ENCODE measurements at regions not wholly inside any gene's neighbourhood (a gene's known extent, or its start where the extent isn't known, plus 50 kb on each side); places are given as distances from the start of the nearest gene placed in this dataset.

DNA sequence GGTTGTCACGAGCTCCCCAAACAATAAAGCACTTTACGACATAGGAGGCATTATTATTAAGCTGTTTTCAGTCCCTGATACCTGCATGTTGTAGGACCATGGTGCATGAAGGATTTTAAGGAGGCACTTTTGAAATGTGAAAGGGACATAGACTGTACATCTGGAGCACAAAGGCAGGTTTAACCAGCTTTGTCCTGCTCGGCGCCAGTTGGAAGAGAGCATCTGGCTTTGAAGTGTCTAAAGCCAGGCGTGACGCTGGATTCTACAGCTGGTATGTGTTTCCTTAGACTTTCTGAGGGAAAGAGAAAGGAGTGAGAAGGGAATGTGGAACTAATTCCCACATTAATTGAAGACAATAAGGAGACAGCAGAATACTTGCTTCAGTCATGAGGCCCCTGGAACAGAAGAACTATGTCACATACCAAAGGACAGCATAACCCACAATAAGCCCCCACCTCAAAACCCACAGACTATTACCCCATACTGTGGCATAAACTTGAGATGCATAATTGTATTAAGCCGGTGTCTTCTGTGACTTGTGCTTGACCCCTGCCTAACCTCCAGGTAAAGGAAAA, 381.0 kb upstream of the MEX3C start:
- TF ChIP-seq, protein P1, sequence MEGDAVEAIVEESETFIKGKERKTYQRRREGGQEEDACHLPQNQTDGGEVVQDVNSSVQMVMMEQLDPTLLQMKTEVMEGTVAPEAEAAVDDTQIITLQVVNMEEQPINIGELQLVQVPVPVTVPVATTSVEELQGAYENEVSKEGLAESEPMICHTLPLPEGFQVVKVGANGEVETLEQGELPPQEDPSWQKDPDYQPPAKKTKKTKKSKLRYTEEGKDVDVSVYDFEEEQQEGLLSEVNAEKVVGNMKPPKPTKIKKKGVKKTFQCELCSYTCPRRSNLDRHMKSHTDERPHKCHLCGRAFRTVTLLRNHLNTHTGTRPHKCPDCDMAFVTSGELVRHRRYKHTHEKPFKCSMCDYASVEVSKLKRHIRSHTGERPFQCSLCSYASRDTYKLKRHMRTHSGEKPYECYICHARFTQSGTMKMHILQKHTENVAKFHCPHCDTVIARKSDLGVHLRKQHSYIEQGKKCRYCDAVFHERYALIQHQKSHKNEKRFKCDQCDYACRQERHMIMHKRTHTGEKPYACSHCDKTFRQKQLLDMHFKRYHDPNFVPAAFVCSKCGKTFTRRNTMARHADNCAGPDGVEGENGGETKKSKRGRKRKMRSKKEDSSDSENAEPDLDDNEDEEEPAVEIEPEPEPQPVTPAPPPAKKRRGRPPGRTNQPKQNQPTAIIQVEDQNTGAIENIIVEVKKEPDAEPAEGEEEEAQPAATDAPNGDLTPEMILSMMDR (conservative IDR thresholded peaks at IDR 0.05; ENCODE audit: low read depth, low read length): no peak
- no peak overlapping the region for H3K4me3 ChIP-seq (ENCODE audit: low read depth, low read length)
- no peak for DNase-seq (ENCODE audit: low read depth)

DNA sequence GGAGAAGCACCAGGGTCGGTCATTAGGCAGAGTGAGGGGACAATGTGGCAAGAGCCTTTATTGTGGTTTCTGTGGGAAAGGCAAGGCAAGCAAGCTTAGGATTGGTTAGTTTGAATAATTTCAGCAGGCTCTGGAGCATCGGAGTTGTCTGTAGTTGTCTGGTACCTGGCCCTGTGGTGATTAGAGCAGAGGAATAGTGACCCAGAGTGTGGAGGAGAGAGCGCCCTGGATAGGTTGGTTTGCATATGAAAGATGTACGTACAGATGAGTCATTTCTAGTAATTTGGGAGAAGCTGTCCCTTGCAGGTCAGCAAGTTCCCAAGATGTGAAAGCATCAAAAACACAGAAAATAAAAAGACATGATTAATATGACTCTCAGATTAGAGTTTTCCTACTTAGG, 383.1 kb upstream of the MEX3C start:
- no peak overlapping the region for H3K4me3 ChIP-seq (ENCODE audit: low read depth, low read length)
- TF ChIP-seq, protein P1 (conservative IDR thresholded peaks at IDR 0.05; ENCODE audit: low read depth, low read length): no peak
- no peak for DNase-seq (ENCODE audit: low read depth)

DNA sequence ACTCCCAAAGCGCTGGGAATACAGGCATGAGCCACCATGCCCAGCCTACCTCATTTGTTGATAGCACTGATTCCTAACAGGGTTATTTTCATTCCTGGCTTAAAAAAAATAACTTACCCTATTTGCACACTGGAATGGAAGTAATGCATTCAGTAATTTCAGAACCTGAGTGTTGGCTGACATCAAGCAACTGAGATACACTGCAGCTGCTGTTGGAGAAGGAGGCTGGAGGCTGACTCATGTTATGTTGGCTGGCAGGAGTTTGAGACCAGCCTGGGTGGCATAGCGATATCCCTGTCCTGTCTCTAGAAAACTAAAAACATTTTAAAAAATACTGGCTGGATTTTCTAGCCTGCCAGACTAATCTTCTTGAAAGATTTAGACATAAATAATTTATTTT, 385.1 kb upstream of the MEX3C start:
- TF ChIP-seq, protein P1 (conservative IDR thresholded peaks at IDR 0.05; ENCODE audit: low read depth, low read length): no peak
- DNase-seq (ENCODE audit: low read depth): no peak
- no peak overlapping the region for H3K4me3 ChIP-seq (ENCODE audit: low read depth, low read length)

DNA sequence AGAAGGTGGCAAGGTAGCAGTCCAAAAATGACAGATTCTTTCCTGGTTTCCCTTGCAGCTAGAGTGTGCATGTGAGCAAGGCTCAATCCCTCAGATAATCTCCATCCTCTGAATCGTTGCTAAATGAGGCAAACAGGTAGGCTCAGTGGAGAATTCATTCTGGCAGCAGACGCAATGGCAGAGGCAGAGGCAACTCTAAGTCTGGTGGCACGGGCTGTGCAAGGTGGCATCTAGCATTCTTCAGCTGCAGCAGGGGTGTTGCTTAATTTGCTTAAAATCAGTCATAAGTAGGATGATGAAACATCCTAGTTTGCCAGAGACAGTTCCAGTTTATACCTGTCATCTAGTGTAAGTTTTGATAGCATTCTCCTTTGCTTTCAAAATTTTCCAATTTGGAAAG, 391.1 kb upstream of the MEX3C start:
- TF ChIP-seq, protein P1 (conservative IDR thresholded peaks at IDR 0.05; ENCODE audit: low read depth, low read length): no peak
- DNase-seq (ENCODE audit: low read depth): no peak
- no peak overlapping the region for H3K4me3 ChIP-seq (ENCODE audit: low read depth, low read length)

DNA sequence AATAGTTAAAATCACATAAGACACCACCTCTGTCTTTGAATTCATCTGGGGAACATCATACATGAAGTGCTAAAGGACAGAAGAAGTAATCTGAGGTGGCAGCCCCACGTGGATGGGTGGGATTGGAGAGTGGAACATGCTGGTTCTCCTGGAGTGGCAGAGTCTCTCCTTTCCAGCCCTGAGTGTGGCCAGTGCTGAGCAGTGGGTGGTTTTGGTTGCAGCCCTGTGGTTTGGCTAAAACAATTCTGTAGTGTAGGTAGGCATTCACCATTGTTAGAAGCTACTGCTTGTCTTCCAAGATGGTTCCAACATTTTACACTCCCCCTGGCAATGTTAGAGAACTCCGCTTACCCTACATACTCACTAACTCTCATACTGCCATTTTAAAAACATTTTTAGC, 396.4 kb upstream of the MEX3C start:
- H3K4me3 ChIP-seq (ENCODE audit: low read depth, low read length): no peak overlapping the region
- TF ChIP-seq, protein P1 (conservative IDR thresholded peaks at IDR 0.05; ENCODE audit: low read depth, low read length): no peak
- DNase-seq (ENCODE audit: low read depth): no peak

DNA sequence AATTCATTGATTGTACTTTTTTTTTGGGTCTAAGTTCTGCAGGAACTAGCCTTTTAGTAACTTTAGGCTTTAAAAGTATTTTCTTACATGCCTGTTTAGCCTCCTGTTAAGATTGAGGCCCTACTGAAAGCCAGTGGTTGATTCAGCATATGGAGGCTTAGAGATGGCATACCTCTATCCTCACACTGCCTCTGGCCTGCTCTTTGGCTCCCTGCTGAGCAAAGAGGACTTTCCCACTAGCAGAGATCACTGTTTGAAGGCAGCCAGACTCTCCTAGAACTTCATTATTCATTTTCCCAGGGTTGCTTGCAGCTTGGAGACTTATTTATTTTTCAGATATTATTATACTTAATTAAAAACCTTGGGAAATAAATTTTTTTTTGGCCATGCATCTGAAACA, 405.6 kb upstream of the MEX3C start:
- no peak overlapping the region for H3K4me3 ChIP-seq (ENCODE audit: low read depth, low read length)
- no peak for DNase-seq (ENCODE audit: low read depth)
- TF ChIP-seq, protein P1 (conservative IDR thresholded peaks at IDR 0.05; ENCODE audit: low read depth, low read length): no peak

DNA sequence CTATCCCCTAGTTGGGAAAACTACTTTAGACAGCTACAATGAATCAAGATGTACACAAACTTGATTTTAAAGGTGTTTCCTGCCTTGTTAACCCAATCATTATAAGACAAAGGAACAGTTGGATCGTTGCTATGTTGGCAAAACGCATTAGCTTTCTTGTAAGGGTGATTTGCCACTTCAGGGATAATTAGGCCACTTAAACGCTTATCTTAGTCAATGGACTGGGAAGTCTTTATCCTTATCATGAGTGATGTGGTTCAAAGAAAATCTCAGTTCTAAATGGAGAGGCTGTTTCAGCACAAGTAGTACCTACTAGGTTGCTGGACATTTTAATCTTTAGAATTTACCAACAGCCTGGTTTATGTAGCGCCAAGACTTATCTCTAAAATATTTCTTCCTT, 406.1 kb upstream of the MEX3C start:
- no peak overlapping the region for H3K4me3 ChIP-seq (ENCODE audit: low read depth, low read length)
- TF ChIP-seq, protein P1 (conservative IDR thresholded peaks at IDR 0.05; ENCODE audit: low read depth, low read length): no peak

More for the DNA sequence above, 406.1 kb upstream of the MEX3C start:
- DNase-seq (ENCODE audit: low read depth): no peak

Data from epithelial cell of proximal tubule (primary cell).